A549 (cell line): ENCODE measurements at regions not wholly inside any gene's neighbourhood (a gene's known extent, or its start where the extent isn't known, plus 50 kb on each side); places are given as distances from the start of the nearest gene placed in this dataset.

ENCODE experiments used
- BCL3 ChIP-seq: fragments of >200 bp; sonication (Bioruptor Twin); formaldehyde crosslinking; IDR thresholded peaks from 3 replicates; pipeline ENCODE4 v1.6.1; 2016
- CBX8 ChIP-seq: fragments of 200-600 bp; sonication (generic); IDR thresholded peaks from 2 replicates; pipeline ENCODE4 v1.6.1; 2016
- CHD4 ChIP-seq: fragments of 200-600 bp; sonication (generic); IDR thresholded peaks from 2 replicates; pipeline ENCODE4 v1.6.1; 2016; ENCODE audit warnings: antibody characterized with exemption, mild to moderate bottlenecking, borderline replicate concordance
- CTCF ChIP-seq: fragments of >200 bp; sonication (Bioruptor Twin); formaldehyde crosslinking; IDR thresholded peaks from 3 replicates; pipeline ENCODE4 v1.5.1; 2016
- E2F6 ChIP-seq: IDR thresholded peaks from 2 replicates; pipeline ENCODE4 v1.6.1; 2012; ENCODE audit warnings: low read depth, borderline replicate concordance
- ELK1 ChIP-seq: fragments of 150-350 bp; IDR thresholded peaks from 2 replicates; pipeline ENCODE4 v1.6.1; 2014; ENCODE audit warnings: low read depth, mild to moderate bottlenecking, low read length
- EP300 ChIP-seq, 2 experiments: fragments of >200 bp; sonication (Bioruptor Twin); formaldehyde crosslinking; IDR thresholded peaks; 2 replicates in 1 of 2; 3 replicates in 1 of 2; pipeline ENCODE4 v1.6.1; 2016 to 2017
- MAFK ChIP-seq: fragments of 450-650 bp; IDR thresholded peaks from 2 replicates; pipeline ENCODE4 v1.6.1; 2014; ENCODE audit not compliant: partially characterized antibody
- MAZ ChIP-seq: fragments of 150-350 bp; IDR thresholded peaks from 2 replicates; pipeline ENCODE4 v1.6.1; 2014; ENCODE audit warnings: antibody characterized with exemption, low read depth, low read length, borderline replicate concordance
- MYC ChIP-seq: IDR thresholded peaks from 2 replicates; pipeline ENCODE4 v1.6.1; 2012; ENCODE audit warnings: mild to moderate bottlenecking, inconsistent platforms, low read length, improper control_type of control experiment, borderline replicate concordance
- NR3C1 ChIP-seq: fragments of >200 bp; sonication (Bioruptor Twin); formaldehyde crosslinking; IDR thresholded peaks from 3 replicates; pipeline ENCODE4 v1.6.1; 2017
- POLR2A ChIP-seq: IDR thresholded peaks from 2 replicates; pipeline ENCODE4 v1.6.1; 2012; ENCODE audit warnings: mild to moderate bottlenecking, low read length
- REST ChIP-seq: fragments of 200-600 bp; sonication (generic); IDR thresholded peaks from 2 replicates; pipeline ENCODE4 v1.6.1; 2016; ENCODE audit warnings: antibody characterized with exemption, mild to moderate bottlenecking, moderate library complexity
- USF2 ChIP-seq: fragments of 450-650 bp; IDR thresholded peaks from 2 replicates; pipeline ENCODE4 v1.6.1; 2014; ENCODE audit warnings: antibody characterized with exemption

- TF ChIP-seq CTCF (no peak), BCL3 (no peak), E2F6 (no peak), ELK1 (no peak), MAFK (no peak), EP300 (IDR thresholded peaks at IDR 0.05) (no peak), USF2 (no peak), CBX8 (no peak), MYC (no peak), MAZ (no peak), CHD4 (no peak), NR3C1 (no peak), POLR2A (no peak), REST (no peak)
Measured at GRCh38 chr2:19476327-19476726, 117.9 kb upstream of the OSR1 start.
